Cardiac muscle cell (in vitro differentiated cells and primary cell): ENCODE measurements at regions not wholly inside any gene's neighbourhood (a gene's known extent, or its start where the extent isn't known, plus 50 kb on each side); places are given as distances from the start of the nearest gene placed in this dataset.

Source experiments
- DNase-seq, 2 donors: peaks; one replicate each; pipeline versions ENCODE4 v3.0.0 to v3.0.0-alpha.2; 2010 to 2017; ENCODE audit warnings: low read depth in 1 of 2, low spot score in 1 of 2
- H3K27ac ChIP-seq: fragments of 200-600 bp; sonication (generic); 2 replicates; pipeline ENCODE4 v1.5.1; 2016
- H3K27me3 ChIP-seq: fragments of 200-600 bp; sonication (generic); 2 replicates; pipeline ENCODE4 v1.6.0; 2016; ENCODE audit warnings: control low read depth
- H3K36me3 ChIP-seq: fragments of 200-600 bp; sonication (generic); 2 replicates; pipeline ENCODE4 v1.5.1; 2016; ENCODE audit warnings: control low read depth
- H3K4me1 ChIP-seq: fragments of 200-600 bp; sonication (generic); 2 replicates; pipeline ENCODE4 v1.8.1; 2017; ENCODE audit warnings: low read depth, mild to moderate bottlenecking, mixed run types
- H3K4me3 ChIP-seq: fragments of 200-600 bp; sonication (generic); 2 replicates; pipeline ENCODE4 v1.5.1; 2016; ENCODE audit warnings: mild to moderate bottlenecking
- H3K9me3 ChIP-seq: fragments of 200-600 bp; sonication (generic); 2 replicates; pipeline ENCODE4 v1.5.1; 2017; ENCODE audit warnings: low read depth, mild to moderate bottlenecking, control low read depth
- TF ChIP-seq, protein P1 (sequence below): IDR thresholded peaks from 2 replicates; pipeline ENCODE4 v1.5.1; 2012; ENCODE audit warnings: low read depth, mild to moderate bottlenecking, low read length

DNA sequence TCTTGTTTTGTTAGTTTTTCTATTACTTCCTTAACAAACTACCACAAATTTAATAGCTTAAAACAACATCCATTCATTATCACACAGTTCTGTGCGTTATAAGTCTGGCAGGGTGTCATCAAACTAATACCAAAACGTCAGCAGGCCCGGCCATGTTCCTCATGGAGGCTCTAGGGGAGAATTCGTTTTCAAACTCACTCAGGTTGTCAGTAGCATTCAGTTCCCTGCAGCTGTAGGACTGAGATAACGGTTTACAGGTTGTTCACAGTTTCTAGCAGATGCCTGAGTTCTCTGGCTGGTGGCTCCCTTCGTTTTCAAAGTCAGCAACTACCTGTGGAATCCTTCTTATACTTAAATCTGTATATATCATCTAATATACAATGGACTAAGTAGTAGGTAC lies 72.5 kb upstream of the PRSS16 start:
- no peaks in the 10 kb centered on the region for H3K4me1 ChIP-seq
- H3K36me3 ChIP-seq: no peaks in the 10 kb centered on the region
- no peak for DNase-seq
- H3K4me3 ChIP-seq: no peak overlapping the region
- no peaks in the 10 kb centered on the region for H3K9me3 ChIP-seq
- peaks cover 11% of the 10 kb centered on the region for H3K27me3 ChIP-seq
- H3K27ac ChIP-seq: no peak overlapping the region
- TF ChIP-seq, protein P1, sequence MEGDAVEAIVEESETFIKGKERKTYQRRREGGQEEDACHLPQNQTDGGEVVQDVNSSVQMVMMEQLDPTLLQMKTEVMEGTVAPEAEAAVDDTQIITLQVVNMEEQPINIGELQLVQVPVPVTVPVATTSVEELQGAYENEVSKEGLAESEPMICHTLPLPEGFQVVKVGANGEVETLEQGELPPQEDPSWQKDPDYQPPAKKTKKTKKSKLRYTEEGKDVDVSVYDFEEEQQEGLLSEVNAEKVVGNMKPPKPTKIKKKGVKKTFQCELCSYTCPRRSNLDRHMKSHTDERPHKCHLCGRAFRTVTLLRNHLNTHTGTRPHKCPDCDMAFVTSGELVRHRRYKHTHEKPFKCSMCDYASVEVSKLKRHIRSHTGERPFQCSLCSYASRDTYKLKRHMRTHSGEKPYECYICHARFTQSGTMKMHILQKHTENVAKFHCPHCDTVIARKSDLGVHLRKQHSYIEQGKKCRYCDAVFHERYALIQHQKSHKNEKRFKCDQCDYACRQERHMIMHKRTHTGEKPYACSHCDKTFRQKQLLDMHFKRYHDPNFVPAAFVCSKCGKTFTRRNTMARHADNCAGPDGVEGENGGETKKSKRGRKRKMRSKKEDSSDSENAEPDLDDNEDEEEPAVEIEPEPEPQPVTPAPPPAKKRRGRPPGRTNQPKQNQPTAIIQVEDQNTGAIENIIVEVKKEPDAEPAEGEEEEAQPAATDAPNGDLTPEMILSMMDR: no peak

DNA sequence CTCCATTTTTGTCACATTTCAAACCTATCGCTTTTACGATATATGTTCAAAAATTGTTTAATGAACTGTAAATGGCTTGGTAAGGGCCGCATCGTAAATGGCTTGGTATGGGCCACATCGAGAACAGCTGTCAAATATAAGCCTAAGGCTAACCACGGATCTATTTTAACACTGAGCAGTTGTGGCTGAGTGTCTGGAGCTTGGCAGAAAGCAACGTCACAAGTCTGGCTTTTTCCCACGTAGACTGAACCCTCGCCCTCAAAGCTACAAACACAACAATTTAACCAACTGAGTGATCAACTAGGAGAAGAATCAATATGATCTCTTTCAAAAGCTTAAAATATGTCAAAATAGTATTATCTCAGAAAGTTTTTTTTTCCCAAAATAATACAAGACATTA lies 71.4 kb upstream of the PRSS16 start:
- Histone ChIP-seq H3K9me3 (no peaks in the 10 kb centered on the region), H3K27me3 (peaks cover 19% of the 10 kb centered on the region), H3K36me3 (no peaks in the 10 kb centered on the region), H3K4me1 (no peaks in the 10 kb centered on the region), H3K4me3 (no peak overlapping the region), H3K27ac (no peak overlapping the region)
- TF ChIP-seq, protein P1: no peak
- DNase-seq: peak in 1 of 2 donors; percentile 40

DNA sequence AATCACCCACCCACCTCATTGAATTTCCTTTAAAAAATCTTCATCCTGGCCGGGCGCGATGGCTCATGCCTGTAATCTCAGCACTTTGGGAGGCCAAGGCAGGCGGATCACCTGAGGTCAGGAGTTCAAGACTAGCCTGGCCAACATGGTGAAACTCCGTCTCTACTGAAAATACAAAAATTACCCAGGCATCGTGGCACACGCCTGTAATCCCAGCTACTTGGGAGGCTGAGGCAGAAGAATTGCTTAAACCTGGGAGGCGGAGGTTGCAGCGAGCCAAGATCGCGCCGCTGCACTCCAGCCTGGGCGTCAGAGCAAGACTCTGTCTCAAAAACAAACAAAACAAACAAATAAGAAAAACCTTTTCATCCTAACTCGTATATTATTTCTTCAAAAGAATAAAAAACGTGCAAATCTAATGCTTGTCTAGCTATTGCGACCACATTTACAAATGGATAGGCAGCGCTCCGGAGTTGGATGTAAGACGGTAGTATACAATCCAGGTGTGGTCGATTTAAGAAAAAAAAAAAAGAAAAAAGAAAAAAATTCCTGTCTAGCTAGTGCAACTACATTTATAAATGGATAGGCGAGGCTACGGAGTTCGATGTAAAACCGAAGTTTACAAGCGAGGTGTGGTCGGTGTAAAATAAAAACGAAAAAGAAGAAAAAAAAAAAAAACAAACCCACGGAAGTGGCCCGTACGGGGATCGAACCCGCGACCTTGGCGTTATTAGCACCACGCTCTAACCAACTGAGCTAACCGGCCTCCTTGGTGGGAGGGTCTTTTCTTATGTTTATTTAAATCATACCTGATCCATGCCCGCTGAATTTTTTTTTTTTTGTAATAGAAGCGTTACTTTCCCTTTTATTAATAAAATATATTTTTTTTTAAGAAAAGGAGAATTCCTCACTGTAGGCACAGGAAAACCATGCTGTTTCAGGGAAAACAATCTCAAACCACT lies 70.7 kb upstream of the PRSS16 start:
- no peaks in the 10 kb centered on the region for H3K9me3 ChIP-seq
- no peaks in the 10 kb centered on the region for H3K36me3 ChIP-seq
- peak overlapping the region; percentile 63 for H3K4me3 ChIP-seq
- peak overlapping the region; percentile 22 for H3K27ac ChIP-seq
- TF ChIP-seq, protein P1: no peak
- DNase-seq: peak; percentile 60 to 68
- peaks cover 26% of the 10 kb centered on the region for H3K27me3 ChIP-seq
- no peaks in the 10 kb centered on the region for H3K4me1 ChIP-seq

DNA sequence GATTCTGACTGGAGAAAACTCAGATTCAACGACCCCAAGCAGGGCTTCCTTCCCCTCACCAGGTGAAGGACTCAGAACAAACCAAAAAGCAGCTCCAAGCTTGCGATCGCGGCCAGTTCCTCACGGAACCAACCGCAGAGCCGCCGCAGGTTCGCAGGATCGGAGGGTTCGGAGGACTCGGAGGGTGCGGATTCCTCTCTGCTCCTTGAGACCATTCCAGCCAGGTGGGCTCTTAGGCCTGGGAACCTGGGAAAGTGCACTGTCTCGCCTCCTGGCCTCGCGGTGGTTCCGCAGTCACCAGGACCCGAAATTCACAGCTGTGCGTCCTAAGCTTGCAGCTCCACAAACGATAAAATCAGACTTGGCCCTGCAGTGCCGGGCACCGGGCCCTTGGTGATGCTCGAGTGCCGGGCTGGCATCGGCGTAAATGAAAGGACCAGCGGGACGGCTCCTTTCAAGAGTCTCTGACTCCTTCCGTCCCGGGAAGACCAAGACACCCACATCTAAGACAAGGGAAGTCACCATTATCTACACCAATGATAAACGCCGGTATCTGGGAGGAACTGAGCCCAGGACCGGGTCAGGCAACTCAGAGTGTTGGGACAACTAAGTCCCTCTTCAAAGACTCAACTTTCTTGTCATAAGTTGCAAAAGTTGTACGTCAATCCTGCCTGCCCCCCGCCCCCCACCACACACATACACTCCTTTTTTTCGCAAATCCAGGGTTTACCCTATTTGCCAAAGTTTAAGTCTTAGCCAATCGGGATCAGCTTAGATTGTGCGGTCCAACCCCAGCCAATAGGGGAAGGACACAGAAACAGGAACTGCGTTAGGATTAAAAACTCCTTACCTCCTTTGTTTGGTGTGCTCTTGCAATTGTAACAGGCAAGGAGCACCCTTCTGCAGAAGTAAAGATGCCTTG lies 69.8 kb upstream of the PRSS16 start:
- Histone ChIP-seq H3K27me3 (peaks cover 34% of the 10 kb centered on the region), H3K4me1 (no peaks in the 10 kb centered on the region), H3K4me3 (peak overlapping the region; percentile 63), H3K36me3 (no peaks in the 10 kb centered on the region), H3K9me3 (no peaks in the 10 kb centered on the region), H3K27ac (peak overlapping the region; percentile 22)
- TF ChIP-seq, protein P1: peak; percentile 50
- DNase-seq: peak; percentile 83 to 94

DNA sequence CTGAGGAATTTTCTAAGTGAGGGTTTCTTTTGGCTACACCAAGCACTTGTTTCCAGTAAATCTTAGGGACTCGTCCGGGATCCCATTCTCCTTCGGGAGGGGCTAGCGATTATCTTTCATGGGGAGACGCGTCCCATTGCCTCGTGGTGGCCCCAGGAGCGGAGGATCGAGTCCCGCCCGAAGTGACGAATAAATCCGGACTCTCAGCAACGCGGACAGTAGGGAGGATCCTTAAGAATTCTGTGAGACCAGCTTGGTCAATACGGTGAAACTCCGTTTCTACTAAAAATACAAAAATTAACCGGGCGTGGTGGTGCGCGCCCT lies 69.1 kb upstream of the PRSS16 start:
- TF ChIP-seq, protein P1: no peak
- H3K27me3 ChIP-seq: peaks cover 40% of the 10 kb centered on the region
- H3K4me1 ChIP-seq: no peaks in the 10 kb centered on the region
- peak overlapping the region; percentile 63 for H3K4me3 ChIP-seq
- no peak for DNase-seq
- no peaks in the 10 kb centered on the region for H3K36me3 ChIP-seq
- H3K9me3 ChIP-seq: no peaks in the 10 kb centered on the region
- H3K27ac ChIP-seq: peak overlapping the region; percentile 22
